ENCODE measurements at regions not wholly inside any gene's neighbourhood (a gene's known extent, or its start where the extent isn't known, plus 50 kb on each side); places are given as distances from the start of the nearest gene placed in this dataset.

GRCh38 chr5:147050172-147050571 lies 171.6 kb upstream of the PPP2R2B start:
- H3K36me3 ChIP-seq (replicated peaks; ENCODE audit: low read depth, low read length), result no peaks in the 10 kb centered on the region

DNA sequence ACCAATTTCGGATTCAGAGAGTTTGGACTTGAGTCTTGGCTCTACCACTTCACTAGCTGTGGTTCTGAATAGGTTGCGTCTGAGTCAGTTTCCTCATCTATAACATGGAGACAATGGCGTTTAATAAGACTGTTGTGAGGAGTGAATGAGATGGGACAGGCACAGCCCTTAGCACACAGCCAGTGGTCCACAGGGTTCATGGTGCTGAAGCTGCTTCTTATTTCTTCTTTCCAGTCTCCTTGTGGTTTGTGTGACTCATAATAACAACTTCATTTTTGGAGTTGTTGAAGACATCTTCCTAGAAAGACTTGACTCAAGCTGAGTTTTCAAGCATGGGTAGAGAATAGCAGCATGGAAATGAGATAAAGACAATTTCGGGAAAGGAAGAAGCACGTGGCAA lies 172.6 kb upstream of the PPP2R2B start:
- Histone ChIP-seq H3K9ac (ENCODE audit: low read length) (no peak overlapping the region), H3K36me3 (replicated peaks; ENCODE audit: low read depth, low read length) (no peaks in the 10 kb centered on the region), H3K9me3 (ENCODE audit: insufficient read depth, low read length) (no peaks in the 10 kb centered on the region), H4K20me1 (ENCODE audit: insufficient read depth, low read length) (no peaks in the 10 kb centered on the region), H3K79me2 (ENCODE audit: low read length) (no peaks in the 10 kb centered on the region), H3K4me2 (ENCODE audit: low read length) (no peak overlapping the region), H3K4me1 (ENCODE audit: low read length) (no peaks in the 10 kb centered on the region), H2AFZ (ENCODE audit: low read depth, low read length) (no peak overlapping the region), H3K27ac (ENCODE audit: low read length) (no peak overlapping the region), H3K4me3 (ENCODE audit: low read length) (no peak overlapping the region), H3K27me3 (ENCODE audit: low read depth, low read length) (no peaks in the 10 kb centered on the region)
- TF ChIP-seq EZH2phosphoT487 (IDR thresholded peaks at IDR 0.05; ENCODE audit: low read depth) (no peak), CTCF (IDR thresholded peaks at IDR 0.05; ENCODE audit: low read depth, low read length) (no peak)

More at GRCh38 chr5:147050172-147050571, 171.6 kb upstream of the PPP2R2B start:
- H2AFZ ChIP-seq (ENCODE audit: low read depth, low read length), result no peak overlapping the region
- H3K9me3 ChIP-seq (ENCODE audit: insufficient read depth, low read length), result no peaks in the 10 kb centered on the region
- H3K4me3 ChIP-seq (ENCODE audit: low read length), result no peak overlapping the region
- H3K9ac ChIP-seq (ENCODE audit: low read length), result no peak overlapping the region
- no peak for TF ChIP-seq EZH2phosphoT487 (IDR thresholded peaks at IDR 0.05; ENCODE audit: low read depth)
- TF ChIP-seq CTCF (IDR thresholded peaks at IDR 0.05; ENCODE audit: low read depth, low read length), result no peak
- no peak overlapping the region for H3K27ac ChIP-seq (ENCODE audit: low read length)
- H3K4me2 ChIP-seq (ENCODE audit: low read length), result no peak overlapping the region
- no peaks in the 10 kb centered on the region for H3K27me3 ChIP-seq (ENCODE audit: low read depth, low read length)
- H3K79me2 ChIP-seq (ENCODE audit: low read length), result no peaks in the 10 kb centered on the region
- H3K4me1 ChIP-seq (ENCODE audit: low read length), result no peaks in the 10 kb centered on the region
- no peaks in the 10 kb centered on the region for H4K20me1 ChIP-seq (ENCODE audit: insufficient read depth, low read length)

- TF ChIP-seq CTCF (IDR thresholded peaks at IDR 0.05; ENCODE audit: low read depth, low read length) (no peak), EZH2phosphoT487 (IDR thresholded peaks at IDR 0.05; ENCODE audit: low read depth) (no peak)
- Histone ChIP-seq H3K9me3 (ENCODE audit: insufficient read depth, low read length) (no peaks in the 10 kb centered on the region), H3K4me2 (ENCODE audit: low read length) (no peak overlapping the region), H3K27ac (ENCODE audit: low read length) (no peak overlapping the region), H3K4me1 (ENCODE audit: low read length) (no peaks in the 10 kb centered on the region), H2AFZ (ENCODE audit: low read depth, low read length) (no peak overlapping the region), H3K27me3 (ENCODE audit: low read depth, low read length) (no peaks in the 10 kb centered on the region), H3K79me2 (ENCODE audit: low read length) (no peaks in the 10 kb centered on the region), H3K9ac (ENCODE audit: low read length) (no peak overlapping the region), H3K36me3 (replicated peaks; ENCODE audit: low read depth, low read length) (no peaks in the 10 kb centered on the region), H4K20me1 (ENCODE audit: insufficient read depth, low read length) (no peaks in the 10 kb centered on the region), H3K4me3 (ENCODE audit: low read length) (no peak overlapping the region)
Measured at GRCh38 chr5:147052519-147052918, 174.0 kb upstream of the PPP2R2B start.

DNA sequence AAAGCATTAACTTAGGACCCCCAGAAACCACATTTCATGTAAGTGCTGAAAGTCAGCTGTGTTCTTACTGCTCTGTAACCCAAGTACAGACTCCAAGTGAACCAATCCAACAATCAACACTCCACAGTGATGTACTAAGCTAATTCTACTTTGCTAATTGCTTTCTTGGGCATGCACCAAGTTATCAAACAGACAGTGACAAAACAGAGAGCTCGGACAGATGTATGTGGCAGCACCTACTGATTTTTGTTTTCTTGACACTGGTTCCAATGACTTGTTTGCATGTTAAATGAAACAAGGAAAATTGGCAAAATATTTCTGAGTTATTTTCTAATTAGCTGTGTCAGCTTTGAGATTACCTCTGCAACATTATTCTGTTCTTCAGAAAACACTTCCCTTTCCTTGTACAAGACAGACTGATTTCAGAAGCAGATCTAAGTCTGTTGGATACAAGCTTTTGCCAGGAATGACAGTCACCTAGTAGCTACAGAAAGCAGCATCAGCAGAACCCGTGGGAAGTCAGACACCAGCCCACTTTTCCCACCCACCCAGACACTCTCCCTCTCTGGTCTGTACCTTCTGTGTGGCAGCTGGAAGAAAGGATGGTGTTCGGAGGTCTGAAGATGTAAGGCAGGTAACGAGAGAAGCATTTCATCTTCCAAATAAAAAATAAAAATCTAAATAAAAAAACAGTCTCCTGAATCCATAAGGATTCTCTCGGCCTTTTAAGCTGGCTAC lies 176.7 kb upstream of the PPP2R2B start:
- no peak overlapping the region for H3K4me2 ChIP-seq (ENCODE audit: low read length)

More for the DNA sequence above, 176.7 kb upstream of the PPP2R2B start:
- no peak overlapping the region for H2AFZ ChIP-seq (ENCODE audit: low read depth, low read length)
- no peaks in the 10 kb centered on the region for H3K27me3 ChIP-seq (ENCODE audit: low read depth, low read length)
- H4K20me1 ChIP-seq (ENCODE audit: insufficient read depth, low read length), result no peaks in the 10 kb centered on the region
- H3K9me3 ChIP-seq (ENCODE audit: insufficient read depth, low read length), result no peaks in the 10 kb centered on the region
- no peak overlapping the region for H3K27ac ChIP-seq (ENCODE audit: low read length)
- TF ChIP-seq CTCF (IDR thresholded peaks at IDR 0.05; ENCODE audit: low read depth, low read length) (no peak), EZH2phosphoT487 (IDR thresholded peaks at IDR 0.05; ENCODE audit: low read depth) (no peak)
- no peaks in the 10 kb centered on the region for H3K4me1 ChIP-seq (ENCODE audit: low read length)
- no peak overlapping the region for H3K4me3 ChIP-seq (ENCODE audit: low read length)
- no peak overlapping the region for H3K9ac ChIP-seq (ENCODE audit: low read length)
- no peaks in the 10 kb centered on the region for H3K36me3 ChIP-seq (replicated peaks; ENCODE audit: low read depth, low read length)
- no peaks in the 10 kb centered on the region for H3K79me2 ChIP-seq (ENCODE audit: low read length)
